ENCODE measurements at regions not wholly inside any gene's neighbourhood (a gene's known extent, or its start where the extent isn't known, plus 50 kb on each side); places are given as distances from the start of the nearest gene placed in this dataset.

- Histone ChIP-seq H3K27ac (ENCODE audit: low read depth, low read length, poor library complexity, severe bottlenecking) (no peak overlapping the region), H3K4me1 (ENCODE audit: insufficient read depth, low read length, poor library complexity, severe bottlenecking) (peaks cover 10% of the 10 kb centered on the region), H3K36me3 (ENCODE audit: insufficient read depth, low read length) (no peaks in the 10 kb centered on the region), H4K20me1 (ENCODE audit: insufficient read depth, low read length) (no peaks in the 10 kb centered on the region), H3K9me3 (ENCODE audit: low read length) (no peaks in the 10 kb centered on the region), H3K79me2 (ENCODE audit: insufficient read depth, low read depth, low read length) (no peaks in the 10 kb centered on the region), H3K4me3 (ENCODE audit: low read depth, low read length, poor library complexity, severe bottlenecking) (no peak overlapping the region), H2AFZ (ENCODE audit: low read length) (no peak overlapping the region), H3K9me2 (ENCODE audit: insufficient read depth, low read length) (no peaks in the 10 kb centered on the region), H3K4me2 (ENCODE audit: low read length) (no peak overlapping the region)
- TF ChIP-seq CTCF (conservative IDR thresholded peaks at IDR 0.05; ENCODE audit: low read length) (no peak), EZH2phosphoT487 (IDR thresholded peaks at IDR 0.05; ENCODE audit: borderline replicate concordance, low read depth, low read length) (no peak)
- no TSS peak for BruUV-seq (replicated peaks)
- DNase-seq (ENCODE audit: low spot score), result no peak
- POLR2A ChIA-PET, result interaction anchor here (1.0 kb wide), 1 partner anchor 875 kb away, joined by 3 read pairs; no protein-coding TSS in a partner anchor
- intact Hi-C loops (cut with micrococcal nuclease; ENCODE audit: unreplicated experiment), result no loop called here
- CTCF ChIA-PET (ENCODE audit: unreplicated experiment), result no interaction called here
Measured at GRCh38 chr10:108629834-108630233, 1293.5 kb downstream of the XPNPEP1 start.

GRCh38 chr10:108624052-108624451, 1299.3 kb downstream of the XPNPEP1 start:
- Histone ChIP-seq H2AFZ (ENCODE audit: low read length) (no peak overlapping the region), H3K4me2 (ENCODE audit: low read length) (no peak overlapping the region), H3K36me3 (ENCODE audit: insufficient read depth, low read length) (no peaks in the 10 kb centered on the region), H3K4me1 (ENCODE audit: insufficient read depth, low read length, poor library complexity, severe bottlenecking) (no peaks in the 10 kb centered on the region), H3K27ac (ENCODE audit: low read depth, low read length, poor library complexity, severe bottlenecking) (no peak overlapping the region), H3K9me2 (ENCODE audit: insufficient read depth, low read length) (no peaks in the 10 kb centered on the region), H3K9me3 (ENCODE audit: low read length) (no peaks in the 10 kb centered on the region), H3K4me3 (ENCODE audit: low read depth, low read length, poor library complexity, severe bottlenecking) (no peak overlapping the region), H3K79me2 (ENCODE audit: insufficient read depth, low read depth, low read length) (no peaks in the 10 kb centered on the region), H4K20me1 (ENCODE audit: insufficient read depth, low read length) (no peaks in the 10 kb centered on the region)
- ChIA-PET CTCF (ENCODE audit: unreplicated experiment) (no interaction called here), POLR2A (no interaction called here)
- intact Hi-C loops (cut with micrococcal nuclease; ENCODE audit: unreplicated experiment), result no loop called here
- BruUV-seq (replicated peaks), result no TSS peak
- DNase-seq (ENCODE audit: low spot score), result no peak
- TF ChIP-seq EZH2phosphoT487 (IDR thresholded peaks at IDR 0.05; ENCODE audit: borderline replicate concordance, low read depth, low read length) (no peak), CTCF (conservative IDR thresholded peaks at IDR 0.05; ENCODE audit: low read length) (no peak)

DNA sequence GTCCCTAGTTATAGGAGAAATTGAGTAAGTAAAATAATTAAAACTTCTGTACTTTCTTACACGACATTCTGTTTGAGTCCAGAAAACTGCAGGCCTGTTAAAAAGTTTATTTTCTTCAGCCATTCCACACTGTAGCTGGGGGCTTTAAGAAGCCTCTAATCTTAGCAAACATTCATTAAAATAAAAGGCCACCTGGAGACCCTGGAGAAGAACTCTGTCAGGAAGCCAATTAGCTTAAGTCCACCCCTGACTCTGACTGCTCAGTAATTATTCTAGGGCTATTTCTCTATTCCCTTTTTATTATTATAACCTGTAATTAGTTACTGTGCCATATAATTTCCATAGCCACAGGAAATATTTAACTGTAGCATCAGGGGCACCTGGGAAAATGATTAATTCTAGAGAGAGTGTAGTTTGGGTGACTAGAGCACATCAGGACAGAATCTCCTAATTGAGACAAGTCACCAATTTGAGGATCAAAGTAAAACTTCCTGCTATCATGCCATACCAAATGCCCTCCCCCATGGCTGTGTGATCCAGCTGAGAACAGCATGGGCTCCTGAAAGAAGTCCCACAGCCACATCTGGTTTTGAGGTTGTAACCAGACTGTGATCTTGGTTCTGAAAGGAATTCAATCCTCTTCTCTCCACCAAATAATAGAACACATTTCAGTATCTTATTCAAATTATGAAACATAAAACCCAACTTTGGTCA, 1302.3 kb downstream of the XPNPEP1 start:
- H3K4me1 ChIP-seq (ENCODE audit: insufficient read depth, low read length, poor library complexity, severe bottlenecking), result no peaks in the 10 kb centered on the region
- no peak overlapping the region for H3K4me2 ChIP-seq (ENCODE audit: low read length)
- no TSS peak for BruUV-seq (replicated peaks)
- H3K79me2 ChIP-seq (ENCODE audit: insufficient read depth, low read depth, low read length), result no peaks in the 10 kb centered on the region
- TF ChIP-seq EZH2phosphoT487 (IDR thresholded peaks at IDR 0.05; ENCODE audit: borderline replicate concordance, low read depth, low read length) (no peak), CTCF (conservative IDR thresholded peaks at IDR 0.05; ENCODE audit: low read length) (no peak)
- POLR2A ChIA-PET, result no interaction called here
- CTCF ChIA-PET (ENCODE audit: unreplicated experiment), result no interaction called here
- H3K9me3 ChIP-seq (ENCODE audit: low read length), result no peaks in the 10 kb centered on the region
- no peaks in the 10 kb centered on the region for H3K36me3 ChIP-seq (ENCODE audit: insufficient read depth, low read length)
- no peaks in the 10 kb centered on the region for H4K20me1 ChIP-seq (ENCODE audit: insufficient read depth, low read length)
- no peak overlapping the region for H3K27ac ChIP-seq (ENCODE audit: low read depth, low read length, poor library complexity, severe bottlenecking)
- H3K4me3 ChIP-seq (ENCODE audit: low read depth, low read length, poor library complexity, severe bottlenecking), result no peak overlapping the region
- no peak overlapping the region for H2AFZ ChIP-seq (ENCODE audit: low read length)
- no peak for DNase-seq (ENCODE audit: low spot score)
- no peaks in the 10 kb centered on the region for H3K9me2 ChIP-seq (ENCODE audit: insufficient read depth, low read length)
- intact Hi-C loops (cut with micrococcal nuclease; ENCODE audit: unreplicated experiment), result no loop called here

Measured in OCI-LY7 (cell line).